Mesenchymal stem cell (in vitro differentiated cells and primary cell): ENCODE measurements at regions not wholly inside any gene's neighbourhood (a gene's known extent, or its start where the extent isn't known, plus 50 kb on each side); places are given as distances from the start of the nearest gene placed in this dataset.
A peak's percentile ranks its signal among the peaks of the same experiment; 100 is the strongest.

ENCODE experiments used
- DNase-seq: peaks from one replicate; pipeline ENCODE4 v3.0.0-alpha.2; 2013
- H2AFZ ChIP-seq: one replicate; pipeline ENCODE4 v1.6.1; 2013; ENCODE audit warnings: low read depth, mild to moderate bottlenecking, control low read depth, inconsistent platforms, low read length, moderate library complexity
- H2AK5ac ChIP-seq: 2 replicates; pipeline ENCODE4 v1.6.1; 2013; ENCODE audit warnings: low read length, moderate library complexity, mild to moderate bottlenecking, inconsistent platforms; ENCODE audit not compliant: severe bottlenecking
- H2BK120ac ChIP-seq: one replicate; pipeline ENCODE4 v1.6.1; 2013; ENCODE audit warnings: low read depth, mild to moderate bottlenecking, inconsistent platforms, low read length, moderate library complexity
- H2BK12ac ChIP-seq, 2 experiments: one replicate each; pipeline ENCODE4 v1.6.1; 2013; ENCODE audit warnings: inconsistent platforms in 2 of 2, low read length in 2 of 2, mild to moderate bottlenecking in 2 of 2, moderate library complexity in 2 of 2, control low read depth in 1 of 2
- H2BK15ac ChIP-seq: one replicate; pipeline ENCODE4 v1.6.1; 2013; ENCODE audit warnings: mild to moderate bottlenecking, low read depth, inconsistent platforms; ENCODE audit not compliant: poor library complexity, severe bottlenecking
- H2BK5ac ChIP-seq: 2 replicates; pipeline ENCODE4 v1.6.1; 2013; ENCODE audit warnings: low read depth, mild to moderate bottlenecking, low read length, control low read depth, inconsistent platforms; ENCODE audit not compliant: poor library complexity, severe bottlenecking
- H3K14ac ChIP-seq, 2 experiments: one replicate each; pipeline ENCODE4 v1.6.1; 2013; ENCODE audit warnings: inconsistent platforms in 2 of 2, low read length in 2 of 2, control low read depth in 1 of 2, mild to moderate bottlenecking in 1 of 2, moderate library complexity in 1 of 2
- H3K18ac ChIP-seq, 2 experiments: one replicate each; pipeline ENCODE4 v1.6.1; 2013; ENCODE audit warnings: inconsistent platforms in 2 of 2, low read length in 2 of 2, control low read depth in 1 of 2, low read depth in 1 of 2, mild to moderate bottlenecking in 1 of 2
- H3K23ac ChIP-seq, 2 experiments: one replicate each; pipeline ENCODE4 v1.6.1; 2013; ENCODE audit warnings: inconsistent platforms in 2 of 2, low read length in 2 of 2, mild to moderate bottlenecking in 2 of 2, moderate library complexity in 2 of 2, control low read depth in 1 of 2
- H3K27ac ChIP-seq: 2 replicates; pipeline ENCODE4 v1.5.1; 2013; ENCODE audit warnings: mild to moderate bottlenecking, moderate library complexity, low read length, control low read depth, inconsistent platforms; ENCODE audit not compliant: poor library complexity, severe bottlenecking
- H3K27me3 ChIP-seq, 2 experiments: 2 replicates each; pipeline versions ENCODE4 v1.6.1 to v1.7.0; 2013; ENCODE audit warnings: low read length in 2 of 2, mild to moderate bottlenecking in 2 of 2, moderate library complexity in 2 of 2, control low read depth in 1 of 2, inconsistent platforms in 1 of 2; ENCODE audit not compliant: control insufficient read depth in 1 of 2, insufficient read depth in 1 of 2
- H3K36me3 ChIP-seq, 2 experiments: 2 replicates each; pipeline versions ENCODE4 v1.6.1 to v1.7.0; 2013; ENCODE audit warnings: low read length in 2 of 2, control low read depth in 1 of 2, inconsistent platforms in 1 of 2, low read depth in 1 of 2, mild to moderate bottlenecking in 1 of 2; ENCODE audit not compliant: insufficient read depth in 2 of 2, control insufficient read depth in 1 of 2
- H3K4ac ChIP-seq, 2 experiments: one replicate each; pipeline ENCODE4 v1.6.1; 2013; ENCODE audit warnings: inconsistent platforms in 2 of 2, low read length in 2 of 2, mild to moderate bottlenecking in 2 of 2, moderate library complexity in 2 of 2, control low read depth in 1 of 2, low read depth in 1 of 2
- H3K4me1 ChIP-seq: 2 replicates; pipeline ENCODE4 v1.6.1; 2013; ENCODE audit warnings: low read depth, low read length, control low read depth; ENCODE audit not compliant: control insufficient read depth, insufficient read depth
- H3K4me2 ChIP-seq: 2 replicates; pipeline ENCODE4 v1.6.1; 2013; ENCODE audit warnings: low read length, mild to moderate bottlenecking, inconsistent platforms; ENCODE audit not compliant: poor library complexity, severe bottlenecking
- H3K4me3 ChIP-seq, 2 experiments: 2 replicates each; pipeline versions ENCODE4 v1.5.1 to v1.7.0; 2013; ENCODE audit warnings: low read length in 2 of 2, mild to moderate bottlenecking in 2 of 2, control low read depth in 1 of 2, low read depth in 1 of 2; ENCODE audit not compliant: insufficient read depth in 1 of 2
- H3K79me1 ChIP-seq: replicated peaks from 2 replicates; pipeline ENCODE4 v1.6.1; 2013; ENCODE audit warnings: mild to moderate bottlenecking, control low read depth, low read length, inconsistent platforms; ENCODE audit not compliant: poor library complexity, severe bottlenecking
- H3K9ac ChIP-seq: 2 replicates; pipeline ENCODE4 v1.7.0; 2013; ENCODE audit warnings: mild to moderate bottlenecking, low read length, moderate library complexity
- H3K9me3 ChIP-seq: 2 replicates; pipeline ENCODE4 v1.7.0; 2013; ENCODE audit warnings: mild to moderate bottlenecking, low read length; ENCODE audit not compliant: control insufficient read depth
- H4K8ac ChIP-seq: one replicate; pipeline ENCODE4 v1.6.1; 2013; ENCODE audit warnings: inconsistent platforms, mild to moderate bottlenecking, low read length, moderate library complexity
- H4K91ac ChIP-seq: one replicate; pipeline ENCODE4 v1.6.1; 2013; ENCODE audit warnings: mild to moderate bottlenecking, low read length, inconsistent platforms
- WGBS: methylation state at CpG from one replicate; pipeline ENCODE4 v1.1.7; 2013; ENCODE audit warnings: mixed read lengths; 5-methylcytosine and 5-hydroxymethylcytosine counted together

GRCh38 chr14:58871573-58871972, 233.8 kb downstream of the DACT1 start:
- DNase-seq, result no peak
- Histone ChIP-seq H2BK5ac (no peak overlapping the region), H3K36me3 (no peaks in the 10 kb centered on the region), H2AFZ (no peak overlapping the region), H2BK15ac (no peak overlapping the region), H3K79me1 (no peaks in the 10 kb centered on the region), H2BK12ac (no peak overlapping the region), H2BK120ac (no peak overlapping the region), H2AK5ac (no peak overlapping the region), H3K4me3 (no peak overlapping the region), H3K9me3 (no peaks in the 10 kb centered on the region), H3K27me3 (peaks cover 0 to 9% of the 10 kb centered on the region in 2 experiments), H4K91ac (no peak overlapping the region), H3K9ac (no peak overlapping the region), H3K4me2 (no peak overlapping the region), H3K18ac (no peak overlapping the region), H3K27ac (no peak overlapping the region), H3K4me1 (no peaks in the 10 kb centered on the region), H3K4ac (no peak overlapping the region), H4K8ac (no peak overlapping the region), H3K14ac (no peak overlapping the region), H3K23ac (no peak overlapping the region)
- 95% methylated on average over 2 of the region's 4 CpGs for WGBS

- H2BK120ac ChIP-seq, result no peak overlapping the region
- H3K18ac ChIP-seq, result no peak overlapping the region
- H3K4me3 ChIP-seq, result no peak overlapping the region
- no peak overlapping the region for H3K14ac ChIP-seq
- H3K27me3 ChIP-seq, result peaks cover 0 to 13% of the 10 kb centered on the region in 2 experiments
- H4K91ac ChIP-seq, result no peak overlapping the region
- H3K4me1 ChIP-seq, result no peaks in the 10 kb centered on the region
- H2BK12ac ChIP-seq, result no peak overlapping the region
- no peak overlapping the region for H3K9ac ChIP-seq
- 96% methylated on average over 4 of the region's 6 CpGs for WGBS
- H2AK5ac ChIP-seq, result no peak overlapping the region
- no peaks in the 10 kb centered on the region for H3K9me3 ChIP-seq
- no peaks in the 10 kb centered on the region for H3K36me3 ChIP-seq
- DNase-seq, result no peak
- no peak overlapping the region for H3K23ac ChIP-seq
- no peak overlapping the region for H4K8ac ChIP-seq
- no peak overlapping the region for H3K4ac ChIP-seq
- H2BK15ac ChIP-seq, result no peak overlapping the region
- no peak overlapping the region for H2AFZ ChIP-seq
- no peak overlapping the region for H3K27ac ChIP-seq
- H2BK5ac ChIP-seq, result no peak overlapping the region
- H3K4me2 ChIP-seq, result no peak overlapping the region
- no peaks in the 10 kb centered on the region for H3K79me1 ChIP-seq
These were observed 234.3 kb downstream of the DACT1 start for GRCh38 chr14:58872061-58872460.

DNA sequence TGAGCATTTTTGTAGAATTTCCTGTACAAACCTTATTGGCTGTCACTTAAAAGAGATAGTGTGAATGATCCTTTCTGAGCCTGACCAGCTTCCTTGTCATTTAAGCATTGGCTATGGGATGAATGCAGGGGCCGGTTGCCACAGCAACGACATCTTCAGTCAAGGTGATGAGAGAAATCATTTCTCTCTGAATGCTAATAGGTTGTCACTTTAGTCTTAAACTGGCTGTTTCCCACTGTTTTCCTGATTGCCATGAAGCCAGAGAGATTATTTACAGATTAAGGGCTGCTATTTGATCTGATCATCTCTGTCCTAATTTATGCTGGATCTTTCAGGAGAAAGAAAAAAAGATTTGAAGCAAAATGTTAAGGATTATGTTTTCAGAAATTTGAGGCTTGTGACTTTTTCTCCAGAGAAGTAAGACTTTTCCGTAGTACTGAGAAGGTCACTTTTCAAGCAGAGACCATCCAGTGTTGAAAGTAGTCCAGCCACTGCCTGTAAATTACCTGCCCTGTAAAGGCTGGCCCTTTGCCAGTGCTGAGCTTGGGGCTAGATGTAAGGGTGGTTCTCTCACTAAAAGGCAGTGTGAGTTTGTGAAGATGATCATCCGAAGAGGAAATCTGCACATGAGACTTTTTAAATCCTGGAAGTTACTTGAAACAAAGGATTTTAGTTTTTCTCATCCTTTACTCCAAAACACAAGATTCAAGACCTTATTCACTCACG, 235.6 kb downstream of the DACT1 start:
- Histone ChIP-seq H3K4me2 (no peak overlapping the region), H3K79me1 (no peaks in the 10 kb centered on the region), H2BK12ac (no peak overlapping the region), H3K4me3 (no peak overlapping the region), H3K9me3 (no peaks in the 10 kb centered on the region), H3K27me3 (peaks cover 0 to 19% of the 10 kb centered on the region in 2 experiments), H3K36me3 (no peaks in the 10 kb centered on the region), H2BK5ac (no peak overlapping the region), H4K91ac (no peak overlapping the region), H2AK5ac (no peak overlapping the region), H3K4ac (peak overlapping the region in 1 of 2 experiments; percentile 41), H3K9ac (no peak overlapping the region), H2AFZ (no peak overlapping the region), H2BK15ac (no peak overlapping the region), H3K14ac (no peak overlapping the region), H3K23ac (no peak overlapping the region), H3K27ac (no peak overlapping the region), H3K18ac (no peak overlapping the region), H4K8ac (no peak overlapping the region), H2BK120ac (no peak overlapping the region), H3K4me1 (no peaks in the 10 kb centered on the region)
- no peak for DNase-seq
- WGBS, result 85% methylated on average over 4 of the region's 5 CpGs

DNA sequence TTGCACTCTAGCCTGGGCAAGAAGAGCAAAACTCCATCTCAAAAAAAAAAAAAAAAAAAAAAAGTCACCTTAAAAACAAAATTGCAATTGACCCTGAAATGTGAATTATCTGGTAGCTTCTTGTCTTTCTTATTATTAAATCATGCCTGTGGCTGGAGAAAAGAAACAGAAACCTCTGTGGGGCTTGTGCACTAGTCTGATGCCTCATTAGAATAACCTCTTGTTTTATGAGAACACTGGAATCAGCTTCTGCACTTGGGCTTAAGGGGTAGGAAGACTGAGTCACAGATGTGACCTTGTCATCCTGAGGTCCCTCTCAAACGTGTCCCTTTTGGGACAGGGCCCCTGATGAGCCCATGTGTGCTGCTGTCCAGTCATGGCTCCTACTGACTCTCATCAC, 237.9 kb downstream of the DACT1 start:
- H3K9ac ChIP-seq, result no peak overlapping the region
- H3K79me1 ChIP-seq, result no peaks in the 10 kb centered on the region
- no peak overlapping the region for H2AFZ ChIP-seq
- H3K14ac ChIP-seq, result no peak overlapping the region
- H2BK12ac ChIP-seq, result no peak overlapping the region
- no peak overlapping the region for H3K4me3 ChIP-seq
- H2BK15ac ChIP-seq, result no peak overlapping the region
- no peak overlapping the region for H3K4ac ChIP-seq
- no peak overlapping the region for H3K4me2 ChIP-seq
- H4K91ac ChIP-seq, result no peak overlapping the region
- peaks cover 0 to 21% of the 10 kb centered on the region in 2 experiments for H3K27me3 ChIP-seq
- no peak overlapping the region for H3K18ac ChIP-seq
- no peak overlapping the region for H3K27ac ChIP-seq
- H2BK5ac ChIP-seq, result no peak overlapping the region
- H4K8ac ChIP-seq, result no peak overlapping the region
- H3K36me3 ChIP-seq, result no peaks in the 10 kb centered on the region
- H2BK120ac ChIP-seq, result no peak overlapping the region
- H3K4me1 ChIP-seq, result no peaks in the 10 kb centered on the region
- H3K9me3 ChIP-seq, result no peaks in the 10 kb centered on the region
- no peak overlapping the region for H2AK5ac ChIP-seq
- WGBS, result 55% methylated on average over 1 of the region's 1 CpG
- no peak overlapping the region for H3K23ac ChIP-seq
- no peak for DNase-seq
